CD4-positive, alpha-beta T cell treated with Interleukin-4 for 4 hours (primary cell): ENCODE measurements at regions not wholly inside any gene's neighbourhood (a gene's known extent, or its start where the extent isn't known, plus 50 kb on each side); places are given as distances from the start of the nearest gene placed in this dataset.

Source experiments
- DNase-seq: peaks from one replicate; pipeline ENCODE4 v3.0.0-alpha.2; 2020

DNA sequence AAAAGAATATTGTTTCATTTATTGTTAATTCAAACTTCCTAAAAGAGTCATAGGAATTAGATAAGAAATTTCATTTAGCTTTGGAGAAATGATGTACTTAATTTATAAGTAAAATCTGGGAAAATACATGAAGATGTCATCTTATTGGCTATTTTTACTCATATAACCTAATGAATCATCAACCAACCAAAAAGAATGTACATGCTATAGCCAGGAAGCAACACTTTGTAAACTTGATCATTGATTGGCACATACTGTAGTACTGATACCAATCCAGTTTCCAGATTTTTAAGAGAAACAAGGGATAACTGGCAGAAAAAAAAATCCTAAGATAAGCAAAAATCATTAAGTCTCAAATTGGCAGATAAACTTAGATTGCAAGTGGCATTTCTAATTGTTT, 207.9 kb upstream of the CDIN1 start:
- DNase-seq, result no peak

DNA sequence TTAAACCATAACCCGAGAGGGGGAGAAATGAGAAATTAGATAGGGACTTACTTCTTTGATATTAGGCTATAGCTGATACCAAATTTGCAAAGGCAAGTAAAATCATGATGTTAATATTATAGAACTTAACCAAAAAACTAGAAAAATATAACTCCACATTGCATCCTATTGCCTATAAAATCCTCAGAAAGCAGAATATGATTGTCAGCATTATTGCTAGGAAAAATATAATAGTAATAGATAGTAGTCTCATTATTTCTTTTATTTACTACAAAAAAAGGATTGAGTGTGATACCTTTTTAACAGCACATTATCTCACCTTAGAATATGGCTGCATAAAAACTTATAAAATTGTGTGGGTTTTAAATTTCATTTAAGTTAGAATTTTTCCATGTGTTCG, 206.5 kb upstream of the CDIN1 start:
- DNase-seq, result no peak

DNA sequence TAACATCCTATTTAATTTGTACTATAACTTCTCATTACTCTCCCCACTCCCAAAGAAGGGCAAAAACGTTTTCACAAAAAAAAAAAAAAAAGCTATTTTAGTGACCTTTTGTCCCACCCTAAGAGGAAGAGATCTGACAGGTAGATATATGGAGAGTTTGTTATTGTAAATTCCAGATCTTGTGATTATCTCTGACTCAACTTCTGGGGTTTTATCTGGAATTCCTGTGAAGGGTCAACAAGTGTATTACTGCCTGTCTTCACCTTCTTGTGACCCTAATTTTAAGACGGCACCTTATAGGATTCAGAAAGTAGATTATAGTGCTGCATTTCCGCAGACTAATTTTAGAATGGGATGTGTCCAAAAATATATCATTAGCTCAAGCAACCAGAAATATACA, 205.9 kb upstream of the CDIN1 start:
- DNase-seq, result no peak

DNA sequence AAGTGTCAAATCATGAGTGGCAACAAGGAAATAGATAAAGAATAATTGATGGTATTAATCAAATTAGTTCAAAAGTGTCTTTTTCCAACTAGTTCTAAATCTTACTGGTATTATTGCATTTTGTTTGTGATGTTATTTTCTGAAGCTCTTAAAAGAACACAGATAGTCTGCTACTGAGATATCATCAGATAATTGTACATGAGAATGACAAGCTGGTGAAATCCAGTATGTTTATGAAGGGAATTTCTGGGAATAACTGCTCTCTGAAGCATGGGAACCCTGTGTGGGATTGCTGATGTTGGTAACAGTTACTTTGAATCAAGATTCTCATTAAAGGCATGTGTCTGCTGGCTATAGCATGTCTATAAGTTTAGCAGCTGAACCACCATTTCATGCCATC, 190.3 kb upstream of the CDIN1 start:
- DNase-seq, result no peak

DNA sequence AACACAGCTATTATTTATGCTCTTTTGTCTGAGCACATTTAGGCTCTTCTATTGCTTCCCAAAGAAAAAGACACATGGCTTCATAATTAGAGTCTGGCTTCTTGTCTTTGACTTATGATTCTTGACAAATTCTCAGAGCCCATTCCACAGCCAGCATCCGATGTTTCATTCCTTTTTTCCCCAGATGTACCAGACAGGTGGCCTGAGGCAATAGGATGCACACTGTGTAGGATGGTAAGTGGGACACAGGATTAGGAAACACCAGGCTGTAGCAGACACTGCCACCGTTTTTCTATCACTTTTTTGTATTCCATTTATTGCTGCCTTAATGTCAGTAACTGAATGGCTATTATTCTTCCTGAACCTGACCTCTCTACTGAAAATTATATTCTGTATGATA, 188.9 kb upstream of the CDIN1 start:
- no peak for DNase-seq

DNA sequence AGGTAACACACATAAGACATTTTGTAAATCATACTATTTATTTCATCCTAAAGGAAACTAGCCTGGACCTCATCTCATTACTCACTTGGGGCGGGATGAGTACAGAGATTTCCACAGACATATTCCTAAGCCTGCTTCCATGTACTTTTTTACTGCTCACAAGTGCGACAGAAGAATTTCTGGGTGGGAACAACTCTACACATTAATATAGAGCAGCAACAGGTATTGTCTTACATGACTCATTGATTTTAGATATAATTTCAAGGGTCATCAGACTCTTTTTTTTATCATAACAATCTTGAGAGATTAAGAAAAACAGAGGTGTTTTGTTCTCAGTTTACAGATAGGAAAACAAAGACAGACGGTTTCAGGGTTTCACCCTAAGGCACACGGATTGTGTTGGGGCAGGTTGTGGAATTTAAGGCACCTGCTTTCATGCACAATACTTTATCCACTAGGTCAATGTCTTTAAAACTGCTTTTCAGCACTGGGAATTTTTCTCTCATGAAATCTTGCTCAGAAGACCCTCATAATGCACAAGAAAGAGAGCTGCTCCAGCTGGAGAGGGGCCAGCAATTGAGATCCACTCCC, 186.7 kb upstream of the CDIN1 start:
- DNase-seq, result no peak

DNA sequence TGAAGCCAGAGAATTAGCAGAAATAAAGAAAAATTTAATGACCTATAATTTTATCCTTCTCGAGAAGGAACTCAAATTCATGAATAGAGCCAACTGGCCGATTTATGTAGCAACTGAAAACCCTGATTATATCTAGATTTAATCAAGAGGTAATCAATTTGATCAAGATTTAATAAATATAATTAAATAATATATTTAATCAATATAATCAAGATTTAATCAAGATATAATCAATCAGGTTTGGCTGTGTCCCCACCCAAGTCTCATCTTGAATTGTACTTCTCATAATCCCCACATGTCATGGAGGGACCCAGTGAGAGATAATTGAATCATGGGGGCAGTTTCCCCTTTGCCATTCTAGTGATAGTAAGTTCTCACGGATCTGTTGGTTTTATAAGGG, 181.2 kb upstream of the CDIN1 start:
- no peak for DNase-seq

DNA sequence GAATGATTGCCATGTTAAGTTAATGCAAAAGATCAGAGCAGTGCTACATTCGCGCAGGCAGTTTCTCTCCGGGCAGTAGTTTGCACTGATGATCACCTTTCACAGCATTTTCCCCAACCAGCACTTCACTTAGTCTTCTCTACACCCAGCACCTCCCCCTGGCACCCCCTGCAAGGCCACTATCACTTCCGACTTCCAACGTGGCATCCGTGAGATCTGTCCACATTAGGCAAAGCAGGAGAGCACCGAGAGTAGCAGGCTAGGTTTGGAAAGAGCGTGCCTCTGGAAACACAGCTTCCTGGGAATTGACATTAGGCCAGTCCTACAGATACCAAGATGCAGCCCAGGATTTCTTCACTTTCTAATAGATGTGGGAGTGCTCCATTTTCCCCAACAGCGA, 180.2 kb upstream of the CDIN1 start:
- DNase-seq, result no peak

DNA sequence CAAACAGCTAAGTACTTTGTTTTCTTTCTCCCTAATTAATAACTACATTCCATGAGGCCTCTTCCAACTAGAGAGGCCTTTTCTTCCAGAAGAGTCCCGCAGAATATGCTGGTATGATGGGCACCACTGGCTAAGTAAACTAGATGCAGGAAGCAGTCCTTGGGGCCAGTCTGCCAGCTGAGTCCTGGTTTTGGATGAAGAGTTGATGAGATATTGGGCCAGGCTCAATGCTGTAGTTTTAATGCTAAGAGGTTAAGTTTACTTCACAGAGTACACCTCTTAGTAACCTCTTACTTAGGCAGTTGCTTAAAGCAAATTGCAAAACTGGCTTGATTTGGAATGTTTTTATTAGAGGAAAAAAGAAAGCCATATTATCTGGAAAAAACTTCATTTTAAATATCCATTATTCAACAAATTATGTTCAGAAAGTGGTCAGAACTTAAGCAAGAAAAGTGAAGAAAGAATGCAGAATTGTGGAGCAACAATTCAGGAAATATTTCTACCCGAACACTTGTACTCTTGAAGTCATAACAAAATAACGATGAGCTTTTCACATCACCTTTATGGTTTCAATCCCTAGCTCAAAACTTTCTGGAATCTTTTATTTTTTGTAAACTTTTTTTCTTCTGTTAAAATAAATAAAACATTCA, 178.4 kb upstream of the CDIN1 start:
- no peak for DNase-seq

DNA sequence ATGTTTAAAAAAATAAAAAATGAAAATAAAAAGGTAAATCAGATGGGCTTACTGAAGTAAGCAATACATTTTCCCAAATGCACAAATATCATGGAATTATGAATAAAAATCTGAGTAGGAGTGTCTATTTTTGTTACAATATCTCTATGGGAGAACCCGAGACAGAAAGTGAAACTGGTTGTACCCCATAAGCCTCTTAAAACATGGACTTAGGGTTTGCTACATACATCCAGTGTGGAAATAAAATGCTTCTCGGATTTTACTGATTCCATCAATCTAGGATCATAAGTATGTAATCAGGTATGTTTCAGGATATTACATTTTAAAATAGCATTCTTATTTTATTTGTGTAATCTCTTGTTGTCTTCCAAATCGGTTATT, 177.8 kb upstream of the CDIN1 start:
- DNase-seq, result no peak

DNA sequence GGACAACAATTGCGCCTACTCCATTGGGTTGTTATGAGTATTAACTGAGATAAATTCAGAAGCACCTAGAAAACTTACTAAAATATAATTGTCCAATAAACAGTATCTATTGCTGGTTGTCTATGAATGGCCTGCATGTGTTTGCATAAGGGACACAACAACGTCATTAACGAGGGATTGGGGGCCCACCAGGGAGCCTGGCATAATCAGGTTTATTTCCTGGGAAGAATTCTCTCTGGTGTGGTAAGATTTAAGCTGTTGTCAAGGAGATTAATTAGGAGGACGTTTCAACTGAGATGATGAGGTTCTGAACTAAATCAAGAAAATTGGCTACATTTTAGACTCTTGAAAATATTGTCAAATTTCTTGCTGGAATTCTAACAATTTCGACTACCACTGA, 176.1 kb upstream of the CDIN1 start:
- no peak for DNase-seq

DNA sequence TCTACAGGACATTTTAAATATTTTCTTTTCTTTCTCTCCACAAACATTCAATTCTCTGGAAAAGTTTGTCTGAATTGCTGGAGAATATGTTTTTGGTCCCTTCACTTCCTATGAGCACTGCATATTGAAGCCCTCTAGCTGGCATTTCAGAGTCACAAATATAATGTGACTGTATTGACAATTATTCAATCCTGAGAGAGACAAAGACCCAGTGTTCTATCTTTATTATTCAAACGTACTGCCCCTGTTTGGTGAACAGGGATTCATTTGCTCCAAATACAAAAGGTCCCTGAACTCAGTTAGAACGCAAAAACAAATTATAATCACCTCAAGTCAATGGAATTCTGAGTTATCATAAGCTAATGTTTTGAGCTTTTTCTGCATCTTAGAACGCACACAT, 173.1 kb upstream of the CDIN1 start:
- DNase-seq, result no peak

DNA sequence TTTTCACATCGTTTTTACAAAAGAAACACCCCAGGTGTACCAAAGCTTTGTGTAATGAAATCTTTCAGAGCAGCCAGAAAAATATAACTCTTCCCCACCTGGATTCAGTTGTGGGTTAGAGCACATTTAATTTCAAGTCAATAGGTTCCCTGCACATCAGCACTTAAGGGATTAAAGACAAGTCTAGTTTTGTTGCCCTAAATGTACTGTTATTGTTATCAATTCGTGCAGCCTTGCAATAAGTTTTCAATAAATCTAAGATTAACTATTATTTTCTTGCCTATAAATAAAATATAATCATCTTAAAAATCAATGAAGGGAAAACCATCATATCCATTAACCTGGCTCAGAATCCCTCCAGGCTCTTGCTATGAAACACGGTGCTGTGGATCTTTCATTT, 172.5 kb upstream of the CDIN1 start:
- no peak for DNase-seq

DNA sequence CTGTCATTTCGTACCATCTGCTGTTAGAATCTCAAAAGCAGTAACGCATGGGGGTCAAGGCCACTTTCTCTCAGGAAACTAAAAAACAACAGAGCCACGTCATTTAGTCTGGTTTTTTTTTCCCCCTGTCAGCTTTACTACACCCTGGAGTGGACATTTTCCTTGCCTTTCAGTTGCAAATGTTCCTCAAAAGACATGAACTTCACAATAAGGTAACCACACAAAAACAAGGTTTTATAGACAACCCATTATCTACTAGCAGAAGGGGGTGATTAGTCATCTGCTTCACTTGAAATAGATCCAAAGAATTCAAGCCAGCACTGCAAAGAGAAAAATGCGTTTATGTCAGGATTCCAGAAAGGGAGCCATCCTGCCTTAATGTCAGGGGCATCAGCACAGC, 171.8 kb upstream of the CDIN1 start:
- no peak for DNase-seq

DNA sequence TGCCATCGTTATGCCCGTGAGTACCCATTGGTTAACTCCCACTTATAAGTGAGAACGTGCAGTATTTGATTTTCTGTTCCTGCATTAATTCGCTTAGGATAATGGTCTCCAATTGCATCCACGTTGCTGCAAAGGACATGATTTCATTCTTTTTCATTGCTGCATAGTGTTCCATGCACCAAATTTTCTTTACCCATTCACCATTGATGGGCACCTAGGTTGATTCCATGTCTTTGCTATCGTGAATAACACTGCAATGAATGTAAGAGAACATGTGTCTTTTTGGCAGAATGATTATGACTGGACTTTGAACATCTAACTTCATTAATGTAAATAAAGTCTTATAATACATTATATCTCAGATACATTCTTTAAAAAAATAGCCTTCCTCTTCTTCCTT, 169.6 kb upstream of the CDIN1 start:
- no peak for DNase-seq

DNA sequence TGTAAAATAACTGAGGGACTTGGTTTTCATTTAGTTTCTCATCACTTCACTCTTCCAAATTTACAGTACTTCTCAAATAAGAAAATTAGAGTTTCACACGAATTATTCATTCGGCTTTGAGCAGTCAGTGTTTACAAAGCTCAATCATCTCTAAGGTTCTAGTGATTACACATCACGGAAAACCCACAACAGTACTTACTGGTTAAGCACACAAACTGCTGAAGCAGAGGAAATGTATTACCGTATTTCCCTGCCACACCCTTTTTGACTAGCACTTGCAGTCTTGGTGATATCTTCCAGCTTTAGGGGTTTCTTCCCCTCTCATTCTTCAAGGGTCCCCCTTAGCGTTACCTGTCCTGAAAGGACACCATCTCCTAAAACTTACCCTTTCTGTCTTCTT, 164.8 kb upstream of the CDIN1 start:
- no peak for DNase-seq

DNA sequence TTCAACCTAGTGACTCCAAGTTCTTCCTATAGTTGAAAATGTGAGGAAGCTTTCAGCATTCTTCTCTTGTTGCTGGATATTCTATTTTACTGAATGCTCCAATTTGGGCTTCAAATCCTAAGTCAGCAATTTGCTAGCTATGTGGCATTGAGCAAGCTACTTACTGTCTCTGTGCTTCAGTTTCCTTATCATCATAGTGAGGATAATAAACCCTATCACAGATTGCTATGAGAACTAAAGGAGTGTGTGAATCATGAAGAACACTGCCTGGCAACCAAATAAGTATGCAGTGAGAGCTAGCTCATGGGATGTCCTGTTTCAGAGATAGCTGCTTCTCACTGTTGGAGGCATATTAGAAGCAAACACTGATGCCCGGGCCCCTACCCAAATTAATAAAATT, 163.8 kb upstream of the CDIN1 start:
- no peak for DNase-seq

DNA sequence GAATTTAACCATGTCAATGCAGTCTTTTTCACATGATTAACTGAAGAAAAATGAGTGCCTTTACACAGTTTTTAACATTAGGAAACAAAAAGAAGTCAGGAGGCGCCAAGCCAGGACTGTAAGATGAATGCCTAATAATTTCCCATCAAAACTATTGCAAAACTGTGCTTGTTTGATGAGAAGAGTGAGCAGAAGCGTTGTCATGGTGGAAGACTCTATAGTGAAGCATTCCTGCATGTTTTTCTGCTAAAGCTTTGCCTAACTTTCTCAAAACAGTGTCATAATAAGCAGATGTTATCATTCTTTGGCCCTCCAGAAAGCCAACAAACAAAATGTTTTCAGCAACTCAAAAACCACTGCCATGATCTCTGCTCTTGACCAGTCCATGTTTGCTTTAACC, 156.8 kb upstream of the CDIN1 start:
- no peak for DNase-seq

DNA sequence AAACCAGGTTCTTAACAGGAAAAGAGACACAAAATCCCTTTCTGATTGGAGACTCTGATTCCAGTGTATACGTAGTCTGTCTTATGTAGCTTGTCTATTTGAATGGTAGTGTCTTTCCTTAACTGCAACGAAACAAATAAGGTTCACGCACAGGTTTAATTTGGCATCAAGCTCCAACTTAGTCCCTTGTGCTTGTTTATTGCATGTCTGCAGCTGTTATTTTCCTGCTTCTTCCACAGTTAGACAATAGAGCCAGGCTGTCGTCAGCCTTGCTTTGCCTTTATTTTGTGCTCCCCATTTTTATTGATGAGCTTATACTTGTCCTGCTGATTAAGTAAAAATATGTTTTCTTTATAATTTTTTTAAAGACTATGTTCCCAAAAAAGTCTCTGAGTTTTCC, 152.7 kb upstream of the CDIN1 start:
- DNase-seq, result no peak

DNA sequence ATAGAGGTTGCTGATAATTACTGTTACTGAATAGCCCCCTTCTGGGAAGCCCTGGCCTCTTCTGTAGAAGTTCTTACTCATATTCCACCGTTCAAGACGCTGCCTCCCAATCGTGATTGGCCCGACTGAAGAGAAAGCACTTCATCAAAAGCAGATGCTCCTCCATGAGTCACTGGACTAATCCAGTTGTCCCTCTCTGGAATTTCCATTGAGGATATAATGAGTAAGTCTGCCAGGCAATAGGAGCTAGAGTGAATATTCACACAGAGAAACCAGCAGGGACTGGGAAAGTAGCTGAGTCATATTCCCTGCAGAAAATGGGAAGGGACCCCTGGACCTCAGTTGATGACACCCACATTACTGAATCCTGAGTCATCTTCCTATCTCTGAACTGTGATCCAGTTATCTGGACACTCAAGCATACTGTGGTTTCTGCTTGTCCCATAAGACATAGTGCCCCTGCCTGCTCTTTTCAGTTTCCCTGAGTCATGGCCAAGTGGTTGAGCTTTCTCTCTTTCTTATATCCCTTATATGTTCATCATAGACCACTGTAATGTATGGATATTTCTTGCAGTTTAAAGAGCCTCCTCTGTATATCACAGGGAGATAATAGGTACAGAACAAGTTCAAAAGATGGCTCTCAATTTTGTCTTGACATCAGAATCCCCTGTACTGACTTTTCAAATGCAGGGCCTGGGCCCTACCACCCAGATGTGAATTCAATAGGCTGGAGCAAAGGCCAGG, 151.2 kb upstream of the CDIN1 start:
- DNase-seq, result no peak

DNA sequence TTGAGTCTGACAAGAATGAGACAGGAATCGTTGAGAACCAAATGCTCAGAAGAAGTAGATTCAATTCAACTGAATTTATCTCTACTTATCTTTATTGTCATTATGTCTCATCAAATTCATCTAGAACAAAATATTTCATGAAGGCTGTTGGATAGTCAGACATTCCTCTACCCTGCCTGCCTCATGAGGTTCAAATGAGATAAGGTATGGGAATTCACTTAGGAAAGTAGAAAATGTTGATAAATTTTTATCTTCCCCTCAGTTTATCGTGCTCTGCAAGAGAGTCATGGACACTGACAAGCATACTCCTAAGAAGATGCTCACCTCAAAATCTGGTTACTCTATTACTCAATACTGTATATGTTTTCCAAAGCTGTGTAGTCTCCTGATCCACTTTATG, 149.7 kb upstream of the CDIN1 start:
- no peak for DNase-seq

DNA sequence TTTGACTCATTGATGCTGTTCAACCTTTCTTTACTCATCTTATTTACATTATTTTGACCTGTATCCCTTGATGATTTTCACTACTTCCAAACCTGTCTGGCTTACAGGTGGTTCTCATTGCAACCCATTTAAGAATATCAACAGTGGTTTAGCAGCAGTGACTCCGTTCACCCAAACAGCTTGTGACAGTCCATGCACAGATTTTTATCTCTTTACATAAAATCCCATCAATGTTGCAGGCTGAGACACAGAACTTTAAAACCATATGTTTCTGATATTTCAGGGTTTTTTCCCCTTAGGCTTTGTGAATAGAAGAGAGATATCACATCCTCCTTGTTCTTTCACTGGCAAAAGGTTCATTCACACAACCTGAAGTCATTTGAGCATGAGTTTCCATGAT, 149.1 kb upstream of the CDIN1 start:
- DNase-seq, result no peak

DNA sequence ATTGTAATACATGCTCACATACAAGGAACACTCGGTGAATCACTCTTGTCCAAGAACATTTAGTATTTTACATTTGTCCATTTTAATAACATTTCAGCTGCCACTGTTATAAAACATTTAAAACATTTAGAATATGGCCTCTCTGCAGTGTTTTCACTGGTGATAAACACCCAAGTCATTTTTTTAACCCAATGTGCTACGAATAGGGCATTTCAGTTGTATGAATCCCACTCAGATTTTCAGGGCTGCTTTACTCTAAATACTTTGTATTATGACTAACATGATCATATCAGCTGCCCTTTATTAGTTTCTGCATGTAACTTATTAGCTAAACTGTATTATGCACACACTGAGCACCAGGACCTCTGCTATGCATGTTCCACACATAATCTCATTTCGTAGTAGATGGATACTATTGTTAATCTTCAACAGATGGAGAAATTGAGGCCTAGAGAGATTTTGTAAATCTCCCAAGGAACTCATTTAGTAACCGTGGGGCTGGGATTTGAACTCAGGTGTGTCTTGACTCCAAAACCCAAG, 148.6 kb upstream of the CDIN1 start:
- no peak for DNase-seq

DNA sequence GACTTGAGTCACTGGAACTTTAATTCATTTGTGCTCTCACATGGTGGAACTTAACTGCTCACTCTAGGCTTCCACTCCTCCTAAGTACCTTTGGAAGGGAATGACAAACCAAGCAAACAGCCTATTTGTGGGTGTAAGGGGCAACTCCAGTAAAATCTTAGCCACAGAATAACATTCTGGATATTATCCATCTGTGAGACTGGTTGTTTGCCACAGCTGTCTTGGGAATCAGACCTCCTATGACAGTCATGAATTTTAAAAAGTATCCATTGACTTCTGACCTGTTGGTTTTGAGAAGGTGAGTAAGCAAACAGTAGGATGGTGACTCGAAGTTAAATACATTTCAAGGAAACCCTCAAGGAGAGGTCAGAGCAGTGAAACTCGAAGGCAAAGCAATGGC, 147.3 kb upstream of the CDIN1 start:
- DNase-seq, result no peak

DNA sequence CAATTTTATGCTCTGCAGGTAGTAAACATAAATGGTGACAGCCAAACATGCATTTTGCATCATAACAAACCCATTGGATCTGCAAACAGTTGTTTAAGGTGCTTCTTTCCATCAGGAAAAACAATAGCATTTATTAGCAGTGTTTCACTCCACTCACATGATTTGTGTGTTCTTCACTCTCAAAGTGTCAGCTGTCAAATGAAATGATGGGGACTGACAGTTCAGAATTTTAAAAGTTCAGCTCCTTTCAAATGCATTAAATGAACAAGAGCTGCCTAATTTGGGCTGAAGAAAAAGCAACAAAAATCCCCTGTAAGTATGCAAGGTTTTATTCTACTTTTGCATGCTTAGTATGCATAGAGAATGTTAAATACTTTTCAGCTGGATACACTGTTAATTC, 145.2 kb upstream of the CDIN1 start:
- no peak for DNase-seq
